ENCODE measurements at regions not wholly inside any gene's neighbourhood (a gene's known extent, or its start where the extent isn't known, plus 50 kb on each side); places are given as distances from the start of the nearest gene placed in this dataset.

- no peak for DNase-seq
Measured at GRCh38 chr15:46265664-46266347, 631.0 kb downstream of the SQOR start.

DNA sequence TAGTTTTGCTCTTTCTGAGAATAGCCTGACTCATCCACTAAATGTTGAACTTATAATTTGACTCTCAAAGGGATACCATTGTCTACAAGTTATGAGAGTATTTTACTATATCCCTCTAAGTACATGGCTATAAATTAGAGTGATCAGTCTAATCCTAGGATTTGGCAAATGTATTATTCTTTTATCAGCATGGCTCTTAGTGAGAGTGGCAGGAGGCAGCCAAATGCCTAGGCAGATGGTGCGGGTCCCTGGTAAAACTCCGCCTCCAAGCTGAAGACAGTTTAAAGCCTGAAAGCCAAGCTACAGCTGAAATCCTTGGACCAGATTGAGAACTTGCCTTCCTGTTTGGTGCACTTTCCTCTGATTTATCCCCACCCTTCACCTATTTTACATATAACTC, 631.8 kb downstream of the SQOR start:
- no peak for DNase-seq

- DNase-seq = no peak
Measured at GRCh38 chr15:46270481-46271147, 635.8 kb downstream of the SQOR start.

DNA sequence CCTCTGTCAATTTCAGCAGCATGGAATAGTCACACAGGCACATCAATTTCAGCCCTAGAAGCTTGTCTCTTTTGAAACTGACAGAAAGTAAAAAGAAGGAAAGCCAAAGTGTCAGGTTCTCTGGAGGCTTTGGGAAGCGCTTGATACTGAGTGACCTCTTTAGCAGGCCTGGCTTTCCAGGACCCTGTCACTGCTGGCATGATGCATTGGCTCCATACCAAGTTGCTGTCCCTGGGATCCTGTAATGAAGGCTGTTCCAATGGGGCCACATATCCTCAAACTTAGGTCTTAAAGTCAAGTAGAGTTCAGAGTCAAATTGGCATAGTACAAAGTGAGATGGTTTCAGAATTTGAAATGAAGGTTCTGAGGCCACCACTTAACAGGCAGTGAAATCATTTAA, 640.9 kb downstream of the SQOR start:
- DNase-seq = no peak

GRCh38 chr15:46277451-46277850, 642.6 kb downstream of the SQOR start:
- DNase-seq = no peak

DNA sequence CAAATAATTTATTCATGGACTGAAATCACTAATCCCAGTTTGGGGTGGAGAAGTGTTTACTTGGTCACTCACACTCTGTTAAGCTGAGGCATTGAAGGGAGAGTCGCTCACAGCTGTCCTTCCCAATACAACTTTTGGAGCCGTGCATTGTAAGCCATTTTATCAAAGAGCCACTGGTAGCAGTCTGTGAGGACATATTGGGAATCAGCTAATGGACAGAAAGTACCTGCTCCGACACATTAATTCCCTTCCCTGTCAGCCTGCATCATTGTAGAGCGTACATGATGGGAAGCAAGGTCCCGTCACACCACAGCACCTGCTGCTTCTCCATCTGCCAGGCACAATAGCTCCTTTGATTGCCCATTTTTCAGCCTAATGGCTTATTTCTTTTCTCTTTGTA, 643.2 kb downstream of the SQOR start:
- DNase-seq = peak; percentile 91

GRCh38 chr15:46278486-46279090, 643.8 kb downstream of the SQOR start:
- peak; percentile 91 for DNase-seq

- peak; percentile 72 for DNase-seq
Measured at GRCh38 chr15:46280762-46281542, 646.1 kb downstream of the SQOR start.

DNA sequence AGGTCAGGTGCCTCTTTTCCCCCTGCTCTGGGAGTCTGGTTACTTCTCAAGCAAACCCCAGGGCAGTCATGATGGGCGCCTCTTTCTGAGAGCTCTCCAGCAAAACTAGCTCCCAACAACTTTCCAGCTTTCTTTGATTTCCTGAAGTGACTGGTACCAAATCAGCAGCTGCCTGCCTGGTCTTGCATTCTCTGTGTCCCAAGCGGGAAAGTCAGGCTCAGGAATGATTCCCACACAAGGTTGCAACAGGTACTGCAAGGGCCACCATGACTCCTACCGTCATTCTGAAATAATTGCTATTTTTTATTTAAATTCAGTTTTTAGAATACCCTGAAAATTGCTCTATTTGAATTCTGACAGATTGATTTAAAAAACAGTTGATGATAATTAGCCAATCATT, 658.7 kb downstream of the SQOR start:
- no peak for DNase-seq

GRCh38 chr15:46296002-46296401, 661.2 kb downstream of the SQOR start:
- DNase-seq = no peak

GRCh38 chr15:46296797-46297196, 662.0 kb downstream of the SQOR start:
- DNase-seq = no peak

- DNase-seq = no peak
Measured at GRCh38 chr15:46297766-46298165, 662.9 kb downstream of the SQOR start.

DNA sequence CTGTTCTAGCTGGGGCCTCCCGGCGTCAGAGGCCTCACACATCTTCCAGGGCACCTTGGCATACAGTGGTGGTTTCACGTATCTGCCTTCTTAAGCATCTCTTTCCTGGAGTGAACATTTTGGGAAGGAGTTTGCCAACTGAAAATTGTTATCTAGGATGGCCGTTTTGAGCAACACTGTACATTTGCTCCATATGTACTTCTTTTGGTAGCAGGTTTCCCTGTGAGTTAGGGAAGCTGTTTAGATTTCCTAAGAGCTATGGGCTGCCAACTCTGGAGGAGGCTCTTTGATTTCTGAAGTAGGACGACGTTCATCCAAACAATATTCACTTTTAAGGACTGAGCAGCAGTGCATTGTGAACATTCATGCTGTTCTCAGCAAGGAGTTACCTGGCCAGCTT, 665.9 kb downstream of the SQOR start:
- no peak for DNase-seq

DNA sequence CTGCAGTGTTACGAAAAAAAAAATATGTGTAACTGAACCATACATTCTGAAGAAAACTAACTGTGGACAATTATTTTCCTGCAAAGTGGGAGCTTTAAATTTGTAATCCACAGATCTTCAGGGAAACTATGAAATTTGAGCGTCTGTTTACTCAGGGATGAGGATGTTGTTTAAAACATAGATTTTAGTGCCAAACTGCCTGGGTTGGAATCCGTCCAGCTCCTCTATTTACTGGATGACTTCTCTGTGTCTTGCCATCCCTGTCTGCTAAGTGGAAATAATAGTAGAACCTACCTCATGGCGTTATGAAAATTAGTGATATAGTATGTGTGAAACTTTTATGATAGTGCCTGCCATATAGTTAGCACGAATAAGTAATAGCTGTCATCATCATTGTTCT, 666.5 kb downstream of the SQOR start:
- no peak for DNase-seq

GRCh38 chr15:46301826-46302225, 667.0 kb downstream of the SQOR start:
- DNase-seq = no peak

DNA sequence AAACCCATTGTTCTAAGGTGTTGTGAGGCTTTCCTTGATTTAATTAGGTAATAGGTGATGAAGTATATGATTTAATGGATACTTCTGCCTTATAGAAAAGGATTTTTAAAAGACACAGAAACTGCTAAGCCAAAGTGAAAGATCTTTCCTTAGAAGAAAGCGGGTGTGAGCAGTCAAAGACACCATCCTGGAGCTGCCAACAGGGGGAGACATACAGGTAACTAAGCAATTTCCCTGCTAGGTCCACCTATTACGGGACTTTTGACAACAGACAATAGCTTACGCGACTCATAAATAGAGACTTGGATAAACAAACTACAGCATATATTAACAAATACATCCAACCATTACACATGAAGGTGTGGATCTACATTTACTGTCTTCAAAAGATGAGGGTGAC, 669.5 kb downstream of the SQOR start:
- no peak for DNase-seq

DNA sequence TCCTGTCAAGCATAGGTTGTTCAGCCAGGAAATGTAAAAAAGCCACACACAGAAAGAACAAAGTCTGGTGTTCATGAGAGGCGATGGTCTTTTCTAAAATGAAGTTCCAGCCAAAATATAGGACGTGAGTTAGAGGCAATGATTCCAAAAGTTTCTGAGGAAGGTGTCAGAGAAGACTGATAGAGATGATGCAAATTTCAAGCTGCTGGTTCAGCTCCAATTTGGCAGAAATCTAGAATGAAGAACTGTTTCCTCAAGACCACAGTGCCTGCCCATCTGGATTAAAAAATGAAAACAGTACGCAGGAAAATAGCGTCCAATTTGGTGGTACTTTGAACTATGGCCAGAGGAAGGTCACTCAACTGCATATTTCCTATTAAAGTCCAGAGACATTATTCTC, 672.9 kb downstream of the SQOR start:
- DNase-seq = no peak

GRCh38 chr15:46309914-46310313, 675.1 kb downstream of the SQOR start:
- no peak for DNase-seq

DNA sequence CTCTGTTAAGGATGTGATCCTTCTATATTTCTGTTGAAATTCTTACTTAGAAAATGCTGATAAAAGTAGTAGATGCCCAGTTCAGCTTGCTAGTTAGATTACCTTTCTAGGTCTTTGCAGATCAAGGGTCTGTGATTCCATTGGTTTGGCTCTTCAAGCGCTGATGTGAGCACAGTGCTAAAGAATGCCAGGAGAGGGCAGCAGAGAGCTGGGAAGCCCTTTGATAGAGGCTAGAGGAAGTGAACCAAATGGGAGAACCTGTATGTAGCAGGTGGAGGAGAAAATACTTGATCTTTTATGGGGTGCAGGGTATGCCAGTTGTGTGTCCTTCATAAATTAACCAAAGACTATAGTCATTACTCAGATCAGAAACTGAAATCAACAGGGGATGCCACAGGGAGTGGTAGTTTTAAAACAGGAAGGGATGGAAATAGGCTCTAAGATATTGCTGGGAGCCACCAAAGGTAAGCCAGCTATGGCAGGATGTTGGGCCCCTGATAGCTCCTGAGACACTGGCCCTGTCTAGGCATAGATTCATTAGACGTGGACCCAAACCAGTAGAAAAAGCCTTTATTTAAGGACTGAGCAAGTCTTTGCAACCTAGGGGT, 677.4 kb downstream of the SQOR start:
- DNase-seq = peak; percentile 66

GRCh38 chr15:46315434-46315833, 680.6 kb downstream of the SQOR start:
- peak; percentile 90 for DNase-seq

DNA sequence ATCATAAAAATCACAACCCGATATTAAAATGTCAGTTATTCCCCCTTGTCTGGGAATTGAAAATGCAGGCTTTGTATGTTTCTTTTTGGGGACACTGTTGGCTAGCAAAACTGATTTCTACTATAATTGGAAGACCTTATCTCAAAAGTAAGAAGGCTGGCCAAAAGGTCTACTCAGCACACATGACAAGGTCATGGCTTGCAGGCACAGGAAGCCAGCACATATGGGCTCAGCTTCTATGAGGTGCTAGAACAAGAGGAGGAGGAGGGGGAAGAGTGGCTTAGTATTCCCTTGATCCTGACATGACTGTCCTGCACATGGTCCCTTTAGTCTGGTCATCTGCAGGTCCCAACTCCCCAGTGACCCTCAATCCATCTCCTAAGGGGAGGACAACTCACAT, 681.2 kb downstream of the SQOR start:
- DNase-seq = no peak

GRCh38 chr15:46317029-46317428, 682.2 kb downstream of the SQOR start:
- DNase-seq = no peak

DNA sequence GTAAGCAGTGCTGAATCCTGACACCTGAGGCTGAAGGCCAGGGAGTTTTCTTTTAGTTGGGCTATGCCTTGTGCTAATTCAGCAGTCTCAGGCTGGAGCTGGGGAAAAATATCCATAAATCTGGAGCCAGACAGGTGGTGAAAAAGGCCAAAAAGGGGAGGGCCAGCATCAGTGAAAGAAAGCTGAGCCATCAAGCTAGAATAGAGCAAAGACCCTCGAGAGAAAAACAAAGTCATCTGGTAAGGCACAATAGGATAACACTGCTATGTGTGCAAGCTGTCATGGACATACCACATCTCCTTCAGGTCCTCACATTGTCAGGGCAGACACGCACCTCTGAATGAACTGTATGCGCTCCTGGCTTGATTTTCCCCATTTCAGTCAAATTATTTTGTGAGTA, 687.9 kb downstream of the SQOR start:
- no peak for DNase-seq
